Spleen (tissue), 7 donors: ENCODE measurements at regions not wholly inside any gene's neighbourhood (a gene's known extent, or its start where the extent isn't known, plus 50 kb on each side); places are given as distances from the start of the nearest gene placed in this dataset.

Source experiments
- POLR2A ChIP-seq, 3 donors: fragments of 450-650 bp; IDR thresholded peaks; one replicate each; pipeline ENCODE4 v1.5.1; 2017; ENCODE audit warnings: antibody characterized with exemption in 3 of 3, mild to moderate bottlenecking in 1 of 3
- POLR2AphosphoS5 ChIP-seq, 3 donors: sonication (generic); formaldehyde crosslinking; IDR thresholded peaks; one replicate each; pipeline ENCODE4 v1.5.1; 2017; ENCODE audit warnings: antibody characterized with exemption in 3 of 3
- TF ChIP-seq, protein P1 (sequence below), 11 experiments: fragments of 200-600 bp in 7 of 11; fragments of 450-650 bp in 4 of 11; sonication (generic) in 4 of 11; IDR thresholded peaks in 8 of 11; conservative IDR thresholded peaks in 3 of 11; 1 replicate in 7 of 11; 2 replicates in 4 of 11; pipeline versions ENCODE4 v1.4.0 to v1.8.0; 2016 to 2021; ENCODE audit warnings: antibody characterized with exemption in 11 of 11, inconsistent platforms in 4 of 11, mild to moderate bottlenecking in 1 of 11
- donor health status: DM: no; HTN: no; CAD: no; lungs with moderate emphysema.
- donor health status: DM: no; HTN: no; CAD: no.
- donor health status: DM: no; HTN: no; CAD: no.

DNA sequence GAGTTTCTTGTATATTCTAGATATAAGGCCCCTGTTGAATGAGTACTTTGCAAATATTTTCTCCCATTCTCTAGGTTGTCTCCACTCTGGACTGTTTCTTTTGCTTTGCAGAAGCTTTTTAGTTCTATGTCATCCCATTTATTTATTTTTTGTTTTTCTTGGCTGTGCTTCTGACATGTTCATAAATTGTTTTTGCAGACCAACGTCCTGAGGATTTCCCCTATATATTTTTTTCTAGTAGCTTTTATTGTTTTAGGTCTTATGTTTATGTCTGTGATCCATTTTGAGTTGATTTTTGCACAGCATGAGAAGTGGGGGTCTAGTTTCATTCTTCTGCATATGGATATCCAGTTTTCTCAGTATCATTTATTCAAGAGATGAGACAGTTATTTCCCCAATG lies 70.4 kb upstream of the BTG1 start:
- TF ChIP-seq, protein P1, sequence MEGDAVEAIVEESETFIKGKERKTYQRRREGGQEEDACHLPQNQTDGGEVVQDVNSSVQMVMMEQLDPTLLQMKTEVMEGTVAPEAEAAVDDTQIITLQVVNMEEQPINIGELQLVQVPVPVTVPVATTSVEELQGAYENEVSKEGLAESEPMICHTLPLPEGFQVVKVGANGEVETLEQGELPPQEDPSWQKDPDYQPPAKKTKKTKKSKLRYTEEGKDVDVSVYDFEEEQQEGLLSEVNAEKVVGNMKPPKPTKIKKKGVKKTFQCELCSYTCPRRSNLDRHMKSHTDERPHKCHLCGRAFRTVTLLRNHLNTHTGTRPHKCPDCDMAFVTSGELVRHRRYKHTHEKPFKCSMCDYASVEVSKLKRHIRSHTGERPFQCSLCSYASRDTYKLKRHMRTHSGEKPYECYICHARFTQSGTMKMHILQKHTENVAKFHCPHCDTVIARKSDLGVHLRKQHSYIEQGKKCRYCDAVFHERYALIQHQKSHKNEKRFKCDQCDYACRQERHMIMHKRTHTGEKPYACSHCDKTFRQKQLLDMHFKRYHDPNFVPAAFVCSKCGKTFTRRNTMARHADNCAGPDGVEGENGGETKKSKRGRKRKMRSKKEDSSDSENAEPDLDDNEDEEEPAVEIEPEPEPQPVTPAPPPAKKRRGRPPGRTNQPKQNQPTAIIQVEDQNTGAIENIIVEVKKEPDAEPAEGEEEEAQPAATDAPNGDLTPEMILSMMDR (IDR thresholded peaks at IDR 0.05 in 8 of 11, conservative IDR thresholded peaks at IDR 0.05 in 3 of 11), result no peak
- TF ChIP-seq POLR2A (IDR thresholded peaks at IDR 0.05) (no peak), POLR2AphosphoS5 (IDR thresholded peaks at IDR 0.05) (no peak)
